Suppressor macrophage (primary cell): ENCODE measurements at regions not wholly inside any gene's neighbourhood (a gene's known extent, or its start where the extent isn't known, plus 50 kb on each side); places are given as distances from the start of the nearest gene placed in this dataset.
A peak's percentile ranks its signal among the peaks of the same experiment; 100 is the strongest.
"Not testable (repeated sequence)": the region's sequence is repeated elsewhere in the genome, so short reads cannot be mapped to it uniquely, and the experiment has no call there.

Experiments
- DNase-seq, 4 experiments: peaks; one replicate each; pipeline ENCODE4 v3.0.0-alpha.2; 2020 to 2022

GRCh38 chr5:42989190-42989589 is 50.9 kb downstream of the ANXA2R start:
- DNase-seq = no peak

DNA sequence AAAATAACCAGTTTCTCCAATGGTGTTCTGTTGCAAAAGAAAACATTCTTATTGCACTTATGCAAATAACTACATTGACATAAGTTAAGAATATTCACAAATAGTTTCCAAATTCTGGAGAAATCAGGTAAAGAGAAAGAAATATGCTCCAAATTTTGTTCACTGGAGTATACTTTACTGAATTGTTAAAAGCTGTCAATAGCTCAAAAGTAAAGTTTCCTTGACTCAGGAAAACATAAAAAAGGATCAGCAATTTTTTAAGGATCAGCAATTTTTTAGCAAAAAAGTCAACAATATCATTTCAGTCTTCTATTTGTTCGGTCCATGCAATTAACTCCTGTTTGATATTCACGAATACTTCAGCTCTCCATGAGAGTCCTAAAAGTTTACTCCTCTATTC is 51.6 kb downstream of the ANXA2R start:
- DNase-seq = no peak

DNA sequence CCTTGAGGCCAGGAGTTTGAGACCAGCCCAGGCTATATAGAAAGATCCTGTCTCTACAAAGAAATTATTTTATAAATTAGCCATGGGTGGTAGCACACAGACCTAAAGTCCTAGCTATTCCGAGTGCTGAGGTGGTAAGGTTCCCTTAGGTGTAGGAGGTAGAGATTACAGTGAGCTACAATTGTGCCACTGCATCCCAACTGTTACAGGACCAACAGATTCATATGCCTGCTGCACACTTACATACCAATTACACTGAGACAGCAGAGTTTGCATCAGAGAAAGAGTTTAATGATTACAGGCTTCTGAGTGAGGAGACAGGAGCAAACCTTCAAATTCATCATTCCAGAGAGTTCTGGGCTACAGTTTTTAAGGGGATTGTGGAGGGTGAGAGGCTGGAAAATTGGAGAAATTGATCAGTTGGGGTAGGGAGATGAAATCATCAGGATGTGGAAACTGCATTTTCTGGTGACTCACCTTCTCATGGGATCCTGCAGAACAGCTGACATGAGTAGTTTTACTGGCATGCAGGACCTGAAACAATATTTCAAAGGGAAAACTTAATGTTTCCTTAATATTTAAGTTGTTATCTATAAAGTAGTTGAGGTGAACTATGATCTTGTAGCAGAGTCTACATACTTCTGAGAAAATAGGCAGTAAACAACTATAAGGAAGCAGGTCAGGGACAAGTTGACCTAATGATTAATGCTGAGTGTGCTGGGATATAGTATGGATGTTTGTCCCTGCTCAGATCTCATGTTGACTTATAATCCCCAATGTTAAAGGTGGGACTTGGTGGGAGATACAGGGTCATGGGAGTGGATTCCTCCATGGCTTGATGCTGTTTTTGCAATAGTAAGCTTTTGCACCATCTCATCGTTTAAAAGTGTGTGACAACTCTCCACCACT is 54.7 kb downstream of the ANXA2R start:
- DNase-seq = peak; percentile 57 to 69 (median 63)

DNA sequence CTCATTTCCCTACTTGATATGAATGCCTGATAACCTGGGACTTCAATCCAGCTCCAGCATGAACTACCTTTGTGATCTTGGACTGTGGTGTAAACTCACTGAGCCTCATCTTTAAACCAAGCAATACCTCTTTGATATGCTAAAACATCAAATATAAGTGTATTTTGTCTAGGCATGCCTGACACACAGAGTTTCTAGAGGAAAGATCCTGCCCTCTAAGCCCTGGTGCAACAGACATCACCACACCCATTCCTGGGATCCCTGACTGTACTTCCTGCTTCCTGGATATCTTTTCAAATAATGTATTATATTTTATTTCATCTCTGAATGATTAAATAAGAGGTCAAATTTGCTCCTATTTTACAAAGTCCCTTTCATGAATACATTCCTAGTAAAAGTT is 55.8 kb downstream of the ANXA2R start:
- DNase-seq = no peak

GRCh38 chr5:42982107-42982622 is 58.0 kb downstream of the ANXA2R start:
- DNase-seq = peak in 1 of 4 experiments; percentile 12

DNA sequence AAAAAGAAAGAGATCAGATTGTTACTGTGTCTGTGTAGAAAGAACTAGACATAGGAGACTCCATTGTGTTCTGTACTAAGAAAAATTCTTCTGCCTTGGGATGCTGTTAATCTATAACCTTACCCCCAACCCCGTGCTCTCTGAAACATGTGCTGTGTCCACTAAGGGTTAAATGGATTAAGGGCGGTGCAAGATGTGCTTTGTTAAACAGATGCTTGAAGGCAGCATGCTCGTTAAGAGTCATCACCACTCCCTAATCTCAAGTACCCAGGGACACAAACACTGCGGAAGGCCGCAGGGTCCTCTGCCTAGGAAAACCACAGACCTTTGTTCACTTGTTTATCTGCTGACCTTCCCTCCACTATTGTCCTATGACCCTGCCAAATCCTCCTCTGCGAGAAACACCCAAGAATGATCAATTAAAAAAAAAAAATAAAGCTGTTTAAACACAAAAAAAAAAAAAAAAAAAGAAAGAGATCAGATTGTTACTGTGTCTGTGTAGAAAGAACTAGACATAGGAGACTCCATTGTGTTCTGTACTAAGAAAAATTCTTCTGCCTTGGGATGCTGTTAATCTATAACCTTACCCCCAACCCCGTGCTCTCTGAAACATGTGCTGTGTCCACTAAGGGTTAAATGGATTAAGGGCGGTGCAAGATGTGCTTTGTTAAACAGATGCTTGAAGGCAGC is 58.6 kb downstream of the ANXA2R start:
- DNase-seq = not testable (repeated sequence)

DNA sequence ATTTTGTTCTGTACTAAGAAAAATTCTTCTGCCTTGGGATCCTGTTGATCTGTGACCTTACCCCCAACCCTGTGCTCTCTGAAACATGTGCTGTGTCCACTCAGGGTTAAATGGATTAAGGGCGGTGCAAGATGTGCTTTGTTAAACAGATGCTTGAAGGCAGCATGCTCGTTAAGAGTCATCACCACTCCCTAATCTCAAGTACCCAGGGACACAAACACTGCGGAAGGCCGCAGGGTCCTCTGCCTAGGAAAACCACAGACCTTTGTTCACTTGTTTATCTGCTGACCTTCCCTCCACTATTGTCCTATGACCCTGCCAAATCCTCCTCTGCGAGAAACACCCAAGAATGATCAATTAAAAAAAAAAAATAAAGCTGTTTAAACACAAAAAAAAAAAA is 59.1 kb downstream of the ANXA2R start:
- DNase-seq = not testable (repeated sequence)

- DNase-seq = not testable (repeated sequence)
Measured at GRCh38 chr5:42980391-42980790, 59.7 kb downstream of the ANXA2R start.

DNA sequence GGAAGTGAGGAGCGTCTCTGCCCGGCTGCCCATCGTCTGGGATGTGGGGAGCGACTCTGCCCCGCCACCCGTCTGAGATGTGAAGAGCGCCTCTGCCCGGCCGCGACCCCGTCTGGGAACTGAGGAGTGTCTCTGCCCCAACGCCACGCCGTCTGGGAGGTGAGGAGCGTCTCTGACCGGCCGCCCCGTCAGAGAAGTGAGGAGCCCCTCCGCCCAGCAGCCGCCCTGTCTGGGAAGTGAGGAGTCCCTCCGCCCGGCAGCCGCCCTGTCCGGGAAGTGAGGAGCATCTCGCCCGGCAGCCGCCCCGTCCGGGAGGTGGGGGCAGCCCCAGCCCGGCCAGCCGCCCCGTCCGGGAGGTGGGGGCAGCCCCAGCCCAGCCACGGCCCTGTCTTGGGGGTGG is 60.9 kb downstream of the ANXA2R start:
- not testable (repeated sequence) for DNase-seq

DNA sequence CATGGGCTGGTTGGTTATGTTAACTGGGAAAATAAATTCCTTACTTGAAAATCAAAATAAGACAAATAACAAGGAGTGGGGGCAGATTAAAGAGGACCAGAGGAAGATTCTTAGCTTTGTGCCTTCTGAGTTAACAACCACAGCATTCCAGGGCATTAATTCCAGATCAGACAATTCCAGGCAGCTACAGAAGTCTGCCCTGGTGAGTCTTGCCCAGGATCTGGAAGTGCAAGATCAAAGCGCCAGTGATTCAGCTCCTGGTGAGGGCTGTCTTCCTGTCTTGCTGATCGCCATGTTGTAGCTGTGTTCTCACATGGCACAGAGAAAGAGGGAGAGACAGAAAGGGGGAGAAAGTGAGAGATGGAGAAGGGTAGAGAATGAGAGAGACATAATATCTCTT is 65.6 kb downstream of the ANXA2R start:
- no peak for DNase-seq

DNA sequence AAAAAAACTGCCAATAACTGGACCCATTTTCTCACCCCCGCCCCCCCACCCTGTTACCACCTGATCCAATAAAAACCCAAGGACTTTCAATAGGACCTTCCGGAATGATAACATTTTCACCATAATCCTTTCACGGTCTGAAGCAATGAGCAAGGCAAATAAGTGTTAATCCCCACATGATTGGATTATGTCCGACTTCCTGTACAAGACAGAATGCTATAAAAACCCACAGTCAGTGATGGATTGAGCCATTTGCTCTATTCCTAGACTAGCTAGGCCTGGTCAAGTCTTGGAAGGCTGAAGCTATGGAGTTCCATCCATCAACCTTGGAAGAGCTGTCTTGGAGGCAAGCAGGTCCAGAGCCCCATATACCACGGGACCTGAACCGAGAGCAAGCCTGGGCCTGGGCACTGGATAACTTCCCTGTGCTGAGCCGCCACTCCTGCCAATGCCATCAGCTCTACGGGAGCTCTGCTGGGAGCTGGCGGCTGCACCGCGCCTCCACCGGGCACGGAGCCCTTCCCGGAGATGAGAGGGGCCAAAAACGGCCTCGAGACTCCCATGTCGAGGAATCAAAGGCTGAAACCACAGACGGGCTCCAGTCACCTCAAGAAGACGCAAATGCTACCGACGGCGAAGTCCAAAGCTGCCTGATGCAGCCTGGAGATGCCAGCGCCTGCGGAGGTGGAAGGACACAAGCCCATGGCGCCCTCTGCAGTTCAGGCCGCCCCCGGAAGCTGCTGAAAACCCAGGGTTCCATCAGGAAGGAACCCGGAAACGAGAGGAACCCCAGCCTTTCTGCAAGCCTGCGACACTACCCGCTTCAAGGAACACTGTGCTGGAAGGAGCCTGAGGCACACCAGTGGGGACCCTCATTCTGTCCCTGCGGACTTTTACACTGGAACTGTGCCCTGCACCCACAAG is 69.2 kb downstream of the ANXA2R start:
- DNase-seq = peak in 2 of 4 experiments; percentile 6 to 18

- no peak for DNase-seq
Measured at GRCh38 chr5:42965934-42966333, 74.2 kb downstream of the ANXA2R start.

GRCh38 chr5:42963412-42963811 is 76.7 kb downstream of the ANXA2R start:
- no peak for DNase-seq

- DNase-seq = no peak
Measured at GRCh38 chr5:42962124-42962523, 78.0 kb downstream of the ANXA2R start.

- DNase-seq = no peak
Measured at GRCh38 chr5:42960506-42960905, 79.6 kb downstream of the ANXA2R start.

- DNase-seq = no peak
Measured at GRCh38 chr5:42956551-42956950, 83.6 kb downstream of the ANXA2R start.

DNA sequence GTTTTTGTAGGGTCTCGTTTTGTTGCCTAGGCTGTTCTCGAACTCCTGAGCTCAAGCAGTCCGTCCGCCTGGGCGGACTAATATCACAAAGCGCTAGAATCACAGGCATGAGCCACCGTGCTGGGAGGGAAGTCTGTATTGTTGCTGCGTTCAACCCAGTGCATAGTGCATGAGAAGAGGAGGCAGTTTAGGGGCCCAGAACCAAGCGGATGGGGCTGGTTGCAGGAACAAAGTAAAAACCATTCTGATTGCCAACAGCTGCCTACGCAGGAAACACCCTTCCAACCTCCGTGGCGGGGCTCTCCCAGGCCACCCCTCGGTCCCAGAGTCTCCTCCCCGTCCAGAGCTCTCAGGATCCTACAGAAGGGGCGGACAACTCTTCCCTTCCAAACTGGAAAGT is 87.1 kb downstream of the ANXA2R start:
- DNase-seq = no peak

- DNase-seq = peak in 2 of 4 experiments; percentile 30 to 33
Measured at GRCh38 chr5:42952578-42952974, 87.5 kb downstream of the ANXA2R start.

- peak; percentile 57 to 78 (median 66) for DNase-seq
Measured at GRCh38 chr5:42951293-42951840, 88.8 kb downstream of the ANXA2R start.

DNA sequence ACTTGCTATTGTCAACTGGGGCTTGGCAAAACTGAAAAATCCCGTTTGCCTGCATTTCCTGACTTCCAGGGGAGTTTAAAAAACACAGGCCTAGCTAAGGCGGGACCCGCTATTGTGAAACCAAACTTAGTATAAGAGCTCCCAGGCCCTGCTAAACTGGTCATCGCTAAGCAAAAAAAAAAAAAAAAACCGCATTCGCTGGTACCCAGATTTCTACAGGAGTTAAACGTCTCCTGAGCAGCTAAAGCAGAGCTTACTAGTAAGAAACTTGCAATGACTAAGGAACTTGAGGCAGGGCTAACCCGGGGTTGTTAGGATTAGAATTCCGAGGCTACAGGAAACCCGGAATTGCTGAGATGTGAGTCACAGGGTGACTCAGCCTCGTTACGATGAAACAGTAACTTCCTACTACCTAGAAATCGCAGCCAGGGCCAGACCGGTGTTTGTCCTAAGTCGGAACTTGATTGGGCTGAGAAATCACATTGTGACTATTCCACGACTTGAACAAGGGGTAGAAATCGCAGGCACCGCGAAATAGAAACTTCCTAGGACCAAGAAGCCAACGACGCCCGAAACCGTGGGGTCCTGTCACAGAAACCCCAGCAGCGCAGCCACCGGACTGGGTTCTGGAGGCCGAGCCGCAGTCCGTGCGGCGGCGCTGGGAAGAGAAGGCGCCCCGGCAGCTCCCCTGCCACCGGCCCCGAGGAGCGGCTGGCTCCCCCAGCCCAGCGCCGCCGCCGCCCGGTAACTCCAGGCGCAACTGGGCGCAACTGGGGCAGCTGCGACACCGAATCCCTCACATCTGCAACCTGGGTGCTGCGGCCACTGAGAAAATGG is 89.4 kb downstream of the ANXA2R start:
- peak; percentile 91 to 98 (median 94) for DNase-seq

GRCh38 chr5:42950116-42950455 is 90.0 kb downstream of the ANXA2R start:
- no peak for DNase-seq
